Thymus (tissue), 11 donors: ENCODE measurements at regions not wholly inside any gene's neighbourhood (a gene's known extent, or its start where the extent isn't known, plus 50 kb on each side); places are given as distances from the start of the nearest gene placed in this dataset.
"Not testable (repeated sequence)": the region's sequence is repeated elsewhere in the genome, so short reads cannot be mapped to it uniquely, and the experiment has no call there.

Experiments
- DNase-seq, 9 donors: peaks; one replicate each; pipeline ENCODE4 v3.0.0-alpha.2; 2013; ENCODE audit warnings: low spot score in 9 of 9, low read depth in 6 of 9, missing footprints in 1 of 9
- H3K27ac ChIP-seq, 2 donors: one replicate each; pipeline ENCODE4 v1.5.1; 2013; ENCODE audit warnings: control low read depth in 1 of 2, low read depth in 1 of 2, low read length in 1 of 2, mild to moderate bottlenecking in 1 of 2, moderate library complexity in 1 of 2
- H3K27me3 ChIP-seq, 2 donors: one replicate each; pipeline ENCODE4 v1.5.1; 2013; ENCODE audit warnings: low read length in 1 of 2; ENCODE audit not compliant: control insufficient read depth in 2 of 2, insufficient read depth in 1 of 2
- H3K36me3 ChIP-seq, 2 donors: one replicate each; pipeline ENCODE4 v1.5.1; 2013; ENCODE audit warnings: low read length in 1 of 2, mild to moderate bottlenecking in 1 of 2, moderate library complexity in 1 of 2; ENCODE audit not compliant: control insufficient read depth in 2 of 2, insufficient read depth in 2 of 2
- H3K4me1 ChIP-seq, 2 donors: one replicate each; pipeline ENCODE4 v1.5.1; 2013; ENCODE audit warnings: low read length in 2 of 2; ENCODE audit not compliant: control insufficient read depth in 2 of 2, insufficient read depth in 2 of 2
- H3K4me3 ChIP-seq, 2 donors: one replicate each; pipeline ENCODE4 v1.5.1; 2013; ENCODE audit warnings: low read length in 2 of 2, control low read depth in 1 of 2, mild to moderate bottlenecking in 1 of 2
- H3K9me3 ChIP-seq, 2 donors: one replicate each; pipeline ENCODE4 v1.5.1; 2013; ENCODE audit warnings: low read length in 1 of 2, mild to moderate bottlenecking in 1 of 2; ENCODE audit not compliant: control insufficient read depth in 2 of 2, insufficient read depth in 1 of 2
- WGBS: extraction: QIAGEN DNeasy Blood & Tissue Kit; methylation state at CpG from one replicate; pipeline ENCODE4 v1.1.7; 2013; 5-methylcytosine and 5-hydroxymethylcytosine counted together
- donor health status: healthy.

DNA sequence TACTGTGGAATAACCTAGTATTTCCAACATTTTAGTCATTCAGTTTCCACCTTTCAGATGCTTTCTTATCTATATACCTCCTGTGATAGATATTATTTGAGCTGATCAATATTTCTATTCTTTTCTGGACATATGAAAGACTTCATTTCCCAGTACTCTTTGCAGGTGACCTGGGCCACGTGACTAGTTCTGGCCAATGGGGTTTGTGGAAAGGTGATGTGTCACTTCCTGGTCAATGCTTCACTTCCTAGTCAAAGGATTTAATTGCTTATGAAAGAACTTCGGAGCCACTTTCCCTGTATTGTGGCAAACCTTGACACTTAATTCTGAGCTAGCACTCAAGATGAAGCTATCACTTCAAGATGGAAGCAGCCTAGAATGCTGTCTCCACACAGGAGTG lies 248.9 kb upstream of the FOXF1 start:
- H3K9me3 ChIP-seq = peaks cover 0 to 2% of the 10 kb centered on the region in 2 donors
- H3K4me3 ChIP-seq = no peak overlapping the region
- H3K27me3 ChIP-seq = no peaks in the 10 kb centered on the region
- no peaks in the 10 kb centered on the region for H3K36me3 ChIP-seq
- no peak overlapping the region for H3K27ac ChIP-seq
- no peaks in the 10 kb centered on the region for H3K4me1 ChIP-seq
- 91% methylated on average over 2 of the region's 2 CpGs for WGBS
- no peak for DNase-seq

DNA sequence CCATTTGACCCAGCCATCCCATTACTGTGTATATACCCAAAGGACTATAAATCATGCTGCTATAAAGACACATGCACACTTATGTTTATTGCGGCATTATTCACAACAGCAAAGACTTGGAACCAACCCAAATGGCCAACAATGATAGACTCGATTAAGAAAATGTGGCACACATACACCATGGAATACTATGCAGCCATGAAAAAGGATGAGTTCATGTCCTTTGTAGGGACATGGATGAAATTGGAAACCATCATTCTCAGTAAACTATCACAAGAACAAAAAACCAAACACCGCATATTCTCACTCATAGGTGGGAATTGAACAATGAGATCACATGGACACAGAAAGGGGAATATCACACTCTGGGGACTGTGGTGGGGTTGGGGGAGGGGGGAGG lies 242.7 kb upstream of the FOXF1 start:
- not testable (repeated sequence) for H3K4me1 ChIP-seq, H3K9me3 ChIP-seq, H3K27ac ChIP-seq, H3K27me3 ChIP-seq, H3K4me3 ChIP-seq, H3K36me3 ChIP-seq, DNase-seq
- WGBS = 93% methylated on average over 2 of the region's 3 CpGs

DNA sequence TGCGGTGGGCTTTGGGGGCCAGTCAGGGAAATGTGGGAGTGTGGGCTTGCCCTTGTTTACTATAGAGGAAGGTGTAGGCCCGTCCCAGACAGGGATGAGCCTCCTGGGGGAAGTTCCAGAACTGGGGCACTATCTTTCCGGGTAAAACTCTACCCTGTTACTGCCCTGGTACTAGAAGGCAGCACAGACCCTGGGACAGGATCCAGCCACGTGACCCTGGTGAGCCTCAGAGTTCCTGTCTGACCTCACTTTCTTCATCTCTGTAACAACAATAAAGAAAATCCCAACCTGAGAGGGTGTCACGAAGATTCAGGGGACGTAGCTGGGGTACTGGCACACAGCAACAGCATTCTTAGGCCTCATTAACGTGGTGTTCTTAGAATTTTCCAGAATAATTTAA lies 239.6 kb upstream of the FOXF1 start:
- Histone ChIP-seq H3K27me3 (no peaks in the 10 kb centered on the region), H3K36me3 (no peaks in the 10 kb centered on the region), H3K27ac (no peak overlapping the region), H3K4me1 (no peaks in the 10 kb centered on the region), H3K9me3 (no peaks in the 10 kb centered on the region), H3K4me3 (no peak overlapping the region)
- DNase-seq = no peak
- WGBS = 55% methylated on average over 7 of the region's 7 CpGs

DNA sequence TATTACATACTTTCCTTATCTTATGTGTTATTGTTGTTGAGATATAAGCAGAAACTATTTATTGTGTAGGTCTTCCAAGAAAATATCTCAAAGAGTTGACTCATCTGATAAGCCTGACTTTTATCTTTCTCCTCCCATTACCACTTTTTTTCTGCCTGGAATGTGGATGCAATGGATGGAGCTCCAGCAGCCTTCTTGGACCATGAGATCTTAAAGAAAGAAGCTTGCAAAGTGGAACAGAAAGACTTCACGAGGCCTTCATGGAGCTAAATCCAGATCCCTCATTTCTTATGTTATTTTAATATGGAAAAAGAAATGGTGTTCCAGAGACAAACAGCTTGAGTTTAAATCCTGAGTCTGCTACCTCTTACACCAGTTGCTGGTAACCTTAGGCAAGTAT lies 237.6 kb upstream of the FOXF1 start:
- Histone ChIP-seq H3K4me3 (no peak overlapping the region), H3K27me3 (no peaks in the 10 kb centered on the region), H3K4me1 (no peaks in the 10 kb centered on the region), H3K36me3 (no peaks in the 10 kb centered on the region), H3K9me3 (no peaks in the 10 kb centered on the region), H3K27ac (no peak overlapping the region)
- 90% methylated on average over 1 of the region's 1 CpG for WGBS
- DNase-seq = no peak

DNA sequence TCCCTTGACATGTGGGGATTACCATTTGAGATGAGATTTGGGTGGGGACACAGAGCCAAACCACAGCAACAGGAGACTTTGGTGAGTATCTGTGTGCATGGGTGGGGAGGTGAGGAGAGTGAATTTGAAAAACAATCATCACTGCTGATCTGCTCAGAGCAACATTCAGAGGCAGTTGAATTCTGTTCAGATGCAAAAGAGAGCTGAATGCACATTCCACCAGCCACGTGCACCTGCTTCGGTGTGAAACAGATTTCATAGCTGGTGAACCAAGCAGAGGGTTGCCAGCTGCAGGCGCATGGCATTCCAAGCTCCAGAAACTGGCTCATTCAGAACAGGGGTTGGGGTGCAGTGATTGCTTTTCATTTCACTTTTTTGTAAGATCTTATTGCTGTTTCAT lies 233.1 kb upstream of the FOXF1 start:
- no peak overlapping the region for H3K4me3 ChIP-seq
- H3K27ac ChIP-seq = no peak overlapping the region
- WGBS = 62% methylated on average over 3 of the region's 3 CpGs
- peaks cover 0 to 3% of the 10 kb centered on the region in 2 donors for H3K27me3 ChIP-seq
- no peaks in the 10 kb centered on the region for H3K4me1 ChIP-seq
- no peaks in the 10 kb centered on the region for H3K36me3 ChIP-seq
- H3K9me3 ChIP-seq = no peaks in the 10 kb centered on the region
- no peak for DNase-seq

DNA sequence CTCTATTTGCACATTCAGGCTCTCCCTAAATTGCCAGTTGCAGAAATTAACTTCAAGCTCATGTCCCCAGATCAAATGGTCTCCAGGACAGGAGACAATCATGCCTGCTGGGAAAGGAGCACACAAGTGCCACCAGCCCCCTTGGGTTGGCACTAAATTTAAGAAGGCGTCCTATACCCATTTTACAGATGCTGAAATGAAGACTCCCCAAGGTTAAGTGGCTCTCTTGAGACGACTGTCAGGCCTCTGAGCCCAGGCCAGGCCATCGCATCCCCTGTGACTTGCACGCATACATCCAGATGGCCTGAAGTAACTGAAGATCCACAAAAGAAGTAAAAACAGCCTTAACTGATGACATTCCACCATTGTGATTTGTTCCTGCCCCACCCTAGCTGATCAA lies 232.5 kb upstream of the FOXF1 start:
- not testable (repeated sequence) for H3K4me3 ChIP-seq, H3K9me3 ChIP-seq, H3K36me3 ChIP-seq, DNase-seq, H3K27ac ChIP-seq, H3K27me3 ChIP-seq, H3K4me1 ChIP-seq
- WGBS = 90% methylated on average over 4 of the region's 4 CpGs

DNA sequence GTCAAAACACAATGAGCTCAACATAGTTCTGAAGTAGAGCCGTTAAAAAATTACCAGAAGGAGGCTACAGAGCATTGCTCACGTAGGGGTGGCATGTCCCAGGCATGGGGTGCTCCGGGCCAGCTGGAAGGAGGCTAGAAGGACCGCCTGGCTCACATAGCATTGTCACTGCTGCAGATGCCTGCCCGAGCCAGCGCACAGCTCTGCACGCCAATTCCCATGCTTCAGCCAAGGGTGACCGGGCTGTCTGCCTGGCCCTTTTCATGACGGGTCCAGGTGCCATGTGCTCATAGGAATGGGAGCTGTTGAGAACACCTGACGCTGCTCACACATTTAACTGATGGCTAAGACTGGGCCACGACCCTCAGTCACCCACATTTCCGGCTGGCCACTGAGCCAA lies 228.9 kb upstream of the FOXF1 start:
- no peak overlapping the region for H3K4me3 ChIP-seq
- no peak for DNase-seq
- H3K9me3 ChIP-seq = no peaks in the 10 kb centered on the region
- H3K27me3 ChIP-seq = peaks cover 16 to 32% of the 10 kb centered on the region in 2 donors
- no peaks in the 10 kb centered on the region for H3K36me3 ChIP-seq
- no peak overlapping the region for H3K27ac ChIP-seq
- no peaks in the 10 kb centered on the region for H3K4me1 ChIP-seq
- 84% methylated on average over 12 of the region's 12 CpGs for WGBS

DNA sequence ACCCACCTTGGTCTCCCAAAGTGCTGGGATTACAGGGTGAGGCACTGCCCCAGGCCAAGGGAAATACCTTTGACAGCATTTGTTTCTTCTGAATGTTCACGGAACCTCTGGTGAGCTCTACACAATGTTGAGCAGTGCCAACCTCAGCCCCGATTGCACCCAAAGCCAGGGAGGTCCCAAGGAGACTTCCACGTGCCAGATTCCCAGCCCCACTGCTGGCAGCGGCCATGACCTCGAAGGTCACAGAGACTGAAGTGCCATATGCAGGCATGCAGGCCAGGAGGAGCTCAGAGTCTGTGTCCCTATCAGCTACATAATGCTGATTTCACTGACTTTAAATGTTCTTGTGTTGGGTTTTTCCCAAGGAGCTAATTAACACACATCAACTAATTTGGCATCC lies 226.4 kb upstream of the FOXF1 start:
- WGBS = 63% methylated on average over 5 of the region's 5 CpGs
- H3K27me3 ChIP-seq = peaks cover 41 to 57% of the 10 kb centered on the region in 2 donors

DNA sequence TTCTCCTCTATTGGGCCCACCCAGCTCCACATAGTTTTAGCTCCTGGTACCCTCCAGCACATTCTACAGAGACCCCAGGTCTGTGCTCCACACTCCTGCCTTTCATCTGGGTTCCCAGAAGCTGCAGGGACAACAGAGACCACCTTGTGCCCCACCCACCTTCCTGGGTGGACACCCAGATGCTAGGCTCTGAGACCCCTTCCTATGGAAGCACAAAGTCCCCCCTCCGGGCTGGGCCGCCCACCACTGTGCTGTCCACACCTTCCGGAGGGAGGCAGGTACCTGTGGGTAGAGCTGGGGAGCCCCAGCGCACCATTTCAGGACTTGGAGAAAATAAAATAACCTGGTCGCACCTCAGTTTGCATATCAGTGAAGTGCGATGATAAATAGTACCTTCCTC lies 224.9 kb upstream of the FOXF1 start:
- no peak for DNase-seq
- Histone ChIP-seq H3K27ac (no peak overlapping the region), H3K36me3 (no peaks in the 10 kb centered on the region), H3K4me1 (no peaks in the 10 kb centered on the region), H3K27me3 (peaks cover 48 to 69% of the 10 kb centered on the region in 2 donors), H3K4me3 (no peak overlapping the region), H3K9me3 (no peaks in the 10 kb centered on the region)
- 18% methylated on average over 6 of the region's 6 CpGs for WGBS

More for the DNA sequence above, 226.4 kb upstream of the FOXF1 start:
- Histone ChIP-seq H3K4me3 (no peak overlapping the region), H3K27ac (no peak overlapping the region), H3K4me1 (no peaks in the 10 kb centered on the region), H3K36me3 (no peaks in the 10 kb centered on the region), H3K9me3 (no peaks in the 10 kb centered on the region)
- DNase-seq = no peak
